Urothelium cell line (cell line): ENCODE measurements at regions not wholly inside any gene's neighbourhood (a gene's known extent, or its start where the extent isn't known, plus 50 kb on each side); places are given as distances from the start of the nearest gene placed in this dataset.

Source experiments
- DNase-seq: peaks from one replicate; pipeline ENCODE4 v3.0.0; 2011; ENCODE audit warnings: low spot score, mixed read lengths
- FAIRE-seq: peaks from 2 replicates; lab custom pipeline; 2011; peaks lifted over from hg19 to GRCh38; lab: Jason Lieb, UNC

- DNase-seq (no peak), FAIRE-seq (no peak)
Observed at GRCh38 chr2:200013906-200014305, 58.5 kb downstream of the MAIP1 start.

GRCh38 chr2:200021449-200022114 lies 66.2 kb downstream of the MAIP1 start:
- DNase-seq (no peak), FAIRE-seq (no peak)

- FAIRE-seq = no peak
- DNase-seq = no peak
Observed at GRCh38 chr2:200022511-200022910, 67.1 kb downstream of the MAIP1 start.

GRCh38 chr2:200023570-200023969 lies 68.2 kb downstream of the MAIP1 start:
- FAIRE-seq (no peak), DNase-seq (no peak)

GRCh38 chr2:200025717-200026116 lies 70.3 kb downstream of the MAIP1 start:
- no peak for DNase-seq
- FAIRE-seq = no peak

- no peak for FAIRE-seq
Observed at GRCh38 chr2:200026332-200027230, 71.2 kb downstream of the MAIP1 start.

GRCh38 chr2:200028998-200029397 lies 73.6 kb downstream of the MAIP1 start:
- no peak for DNase-seq
- FAIRE-seq = no peak

More at GRCh38 chr2:200026332-200027230, 71.2 kb downstream of the MAIP1 start:
- DNase-seq = no peak

- DNase-seq (no peak), FAIRE-seq (no peak)
Observed at GRCh38 chr2:200032895-200033294, 77.5 kb downstream of the MAIP1 start.

- no peak for FAIRE-seq
- DNase-seq = no peak
Observed at GRCh38 chr2:200033929-200034328, 78.5 kb downstream of the MAIP1 start.

GRCh38 chr2:200034816-200035215 lies 79.4 kb downstream of the MAIP1 start:
- no peak for DNase-seq
- FAIRE-seq = no peak

GRCh38 chr2:200039724-200040650 lies 84.6 kb downstream of the MAIP1 start:
- DNase-seq (no peak), FAIRE-seq (no peak)

- FAIRE-seq = no peak
- no peak for DNase-seq
Observed at GRCh38 chr2:200040831-200041230, 85.4 kb downstream of the MAIP1 start.

GRCh38 chr2:200041639-200042038 lies 86.3 kb downstream of the MAIP1 start:
- no peak for FAIRE-seq
- DNase-seq = no peak

- FAIRE-seq (no peak), DNase-seq (no peak)
Observed at GRCh38 chr2:200042102-200042735, 86.8 kb downstream of the MAIP1 start.

- no peak for FAIRE-seq
- no peak for DNase-seq
Observed at GRCh38 chr2:200042944-200043343, 87.6 kb downstream of the MAIP1 start.

GRCh38 chr2:200044453-200044852 lies 89.1 kb downstream of the MAIP1 start:
- no peak for DNase-seq
- no peak for FAIRE-seq

GRCh38 chr2:200048421-200048820 lies 93.0 kb downstream of the MAIP1 start:
- no peak for DNase-seq
- no peak for FAIRE-seq

GRCh38 chr2:200049086-200049485 lies 93.7 kb downstream of the MAIP1 start:
- DNase-seq (no peak), FAIRE-seq (no peak)

GRCh38 chr2:200050921-200051610 lies 95.7 kb downstream of the MAIP1 start:
- DNase-seq (no peak), FAIRE-seq (no peak)

GRCh38 chr2:200051611-200051945 lies 96.2 kb downstream of the MAIP1 start:
- no peak for FAIRE-seq
- DNase-seq = no peak
